ENCODE measurements at regions not wholly inside any gene's neighbourhood (a gene's known extent, or its start where the extent isn't known, plus 50 kb on each side); places are given as distances from the start of the nearest gene placed in this dataset.
"Not testable (repeated sequence)": the region's sequence is repeated elsewhere in the genome, so short reads cannot be mapped to it uniquely, and the experiment has no call there.

- Histone ChIP-seq H3K27ac (ENCODE audit: low read length) (no peak overlapping the region), H3K4me1 (ENCODE audit: control insufficient read depth, insufficient read depth, low read length) (no peaks in the 10 kb centered on the region), H3K27me3 (ENCODE audit: control insufficient read depth, insufficient read depth, low read length) (no peaks in the 10 kb centered on the region), H3K4me3 (ENCODE audit: low read length) (no peak overlapping the region), H3K36me3 (ENCODE audit: control insufficient read depth, insufficient read depth, low read length) (no peaks in the 10 kb centered on the region), H3K9me3 (replicated peaks; ENCODE audit: control insufficient read depth, low read depth, low read length) (no peaks in the 10 kb centered on the region)
- no CpG with 5 or more reads among the region's 1 CpG for WGBS (ENCODE audit: insufficient coverage)
- DNase-seq: no peak
Observed at GRCh38 chr6:126886106-126886505, 232.4 kb upstream of the RSPO3 start.

GRCh38 chr6:126888727-126889725 lies 229.4 kb upstream of the RSPO3 start:
- WGBS (ENCODE audit: insufficient coverage): 100% methylated on average over 1 of the region's 5 CpGs
- Histone ChIP-seq H3K4me3 (ENCODE audit: low read length) (no peak overlapping the region), H3K27me3 (ENCODE audit: control insufficient read depth, insufficient read depth, low read length) (no peaks in the 10 kb centered on the region), H3K9me3 (replicated peaks; ENCODE audit: control insufficient read depth, low read depth, low read length) (no peaks in the 10 kb centered on the region), H3K4me1 (ENCODE audit: control insufficient read depth, insufficient read depth, low read length) (no peaks in the 10 kb centered on the region), H3K36me3 (ENCODE audit: control insufficient read depth, insufficient read depth, low read length) (no peaks in the 10 kb centered on the region), H3K27ac (ENCODE audit: low read length) (no peak overlapping the region)
- no peak for DNase-seq

- DNase-seq: no peak
- Histone ChIP-seq H3K4me3 (ENCODE audit: low read length) (no peak overlapping the region), H3K9me3 (replicated peaks; ENCODE audit: control insufficient read depth, low read depth, low read length) (no peaks in the 10 kb centered on the region), H3K36me3 (ENCODE audit: control insufficient read depth, insufficient read depth, low read length) (no peaks in the 10 kb centered on the region), H3K27me3 (ENCODE audit: control insufficient read depth, insufficient read depth, low read length) (no peaks in the 10 kb centered on the region), H3K27ac (ENCODE audit: low read length) (no peak overlapping the region), H3K4me1 (ENCODE audit: control insufficient read depth, insufficient read depth, low read length) (no peaks in the 10 kb centered on the region)
- no CpG with 5 or more reads among the region's 2 CpGs for WGBS (ENCODE audit: insufficient coverage)
Observed at GRCh38 chr6:126890055-126890454, 228.4 kb upstream of the RSPO3 start.

- Histone ChIP-seq H3K27me3 (ENCODE audit: control insufficient read depth, insufficient read depth, low read length) (no peaks in the 10 kb centered on the region), H3K27ac (ENCODE audit: low read length) (no peak overlapping the region), H3K4me3 (ENCODE audit: low read length) (no peak overlapping the region), H3K9me3 (replicated peaks; ENCODE audit: control insufficient read depth, low read depth, low read length) (no peaks in the 10 kb centered on the region), H3K36me3 (ENCODE audit: control insufficient read depth, insufficient read depth, low read length) (no peaks in the 10 kb centered on the region), H3K4me1 (ENCODE audit: control insufficient read depth, insufficient read depth, low read length) (no peaks in the 10 kb centered on the region)
- no CpG with 5 or more reads among the region's 1 CpG for WGBS (ENCODE audit: insufficient coverage)
- DNase-seq: no peak
Observed at GRCh38 chr6:126891158-126891557, 227.3 kb upstream of the RSPO3 start.

- H3K27ac ChIP-seq (ENCODE audit: low read length); H3K4me1 ChIP-seq (ENCODE audit: control insufficient read depth, insufficient read depth, low read length); H3K4me3 ChIP-seq (ENCODE audit: low read length); H3K27me3 ChIP-seq (ENCODE audit: control insufficient read depth, insufficient read depth, low read length); DNase-seq; H3K36me3 ChIP-seq (ENCODE audit: control insufficient read depth, insufficient read depth, low read length); H3K9me3 ChIP-seq (replicated peaks; ENCODE audit: control insufficient read depth, low read depth, low read length): not testable (repeated sequence)
- 50% methylated on average over 2 of the region's 5 CpGs for WGBS (ENCODE audit: insufficient coverage)
Observed at GRCh38 chr6:126892869-126893268, 225.6 kb upstream of the RSPO3 start.

- no peak for DNase-seq
- H3K4me3 ChIP-seq (ENCODE audit: low read length): no peak overlapping the region
- H3K36me3 ChIP-seq (ENCODE audit: control insufficient read depth, insufficient read depth, low read length): no peaks in the 10 kb centered on the region
- WGBS (ENCODE audit: insufficient coverage): 83% methylated on average over 1 of the region's 4 CpGs
- H3K4me1 ChIP-seq (ENCODE audit: control insufficient read depth, insufficient read depth, low read length): no peaks in the 10 kb centered on the region
- no peaks in the 10 kb centered on the region for H3K9me3 ChIP-seq (replicated peaks; ENCODE audit: control insufficient read depth, low read depth, low read length)
- no peaks in the 10 kb centered on the region for H3K27me3 ChIP-seq (ENCODE audit: control insufficient read depth, insufficient read depth, low read length)
- H3K27ac ChIP-seq (ENCODE audit: low read length): no peak overlapping the region
Observed at GRCh38 chr6:126897758-126898157, 220.7 kb upstream of the RSPO3 start.

- Histone ChIP-seq H3K4me3 (ENCODE audit: low read length) (no peak overlapping the region), H3K36me3 (ENCODE audit: control insufficient read depth, insufficient read depth, low read length) (no peaks in the 10 kb centered on the region), H3K9me3 (replicated peaks; ENCODE audit: control insufficient read depth, low read depth, low read length) (no peaks in the 10 kb centered on the region), H3K27me3 (ENCODE audit: control insufficient read depth, insufficient read depth, low read length) (no peaks in the 10 kb centered on the region), H3K4me1 (ENCODE audit: control insufficient read depth, insufficient read depth, low read length) (no peaks in the 10 kb centered on the region), H3K27ac (ENCODE audit: low read length) (no peak overlapping the region)
- no peak for DNase-seq
- WGBS (ENCODE audit: insufficient coverage): 90% methylated on average over 1 of the region's 1 CpG
Observed at GRCh38 chr6:126904176-126904575, 214.3 kb upstream of the RSPO3 start.

GRCh38 chr6:126905917-126906316 lies 212.6 kb upstream of the RSPO3 start:
- H3K4me3 ChIP-seq (ENCODE audit: low read length): no peak overlapping the region
- H3K4me1 ChIP-seq (ENCODE audit: control insufficient read depth, insufficient read depth, low read length): no peaks in the 10 kb centered on the region
- peak; percentile 39 for DNase-seq
- no peaks in the 10 kb centered on the region for H3K9me3 ChIP-seq (replicated peaks; ENCODE audit: control insufficient read depth, low read depth, low read length)
- H3K27me3 ChIP-seq (ENCODE audit: control insufficient read depth, insufficient read depth, low read length): no peaks in the 10 kb centered on the region
- H3K27ac ChIP-seq (ENCODE audit: low read length): no peak overlapping the region
- 49% methylated on average over 2 of the region's 4 CpGs for WGBS (ENCODE audit: insufficient coverage)
- no peaks in the 10 kb centered on the region for H3K36me3 ChIP-seq (ENCODE audit: control insufficient read depth, insufficient read depth, low read length)

- Histone ChIP-seq H3K27ac (ENCODE audit: low read length) (no peak overlapping the region), H3K36me3 (ENCODE audit: control insufficient read depth, insufficient read depth, low read length) (no peaks in the 10 kb centered on the region), H3K9me3 (replicated peaks; ENCODE audit: control insufficient read depth, low read depth, low read length) (no peaks in the 10 kb centered on the region), H3K4me3 (ENCODE audit: low read length) (no peak overlapping the region), H3K4me1 (ENCODE audit: control insufficient read depth, insufficient read depth, low read length) (no peaks in the 10 kb centered on the region), H3K27me3 (ENCODE audit: control insufficient read depth, insufficient read depth, low read length) (no peaks in the 10 kb centered on the region)
- DNase-seq: peak; percentile 48
- no CpG with 5 or more reads among the region's 1 CpG for WGBS (ENCODE audit: insufficient coverage)
Observed at GRCh38 chr6:126907312-126907711, 211.2 kb upstream of the RSPO3 start.

GRCh38 chr6:126907996-126908395 lies 210.5 kb upstream of the RSPO3 start:
- WGBS (ENCODE audit: insufficient coverage): no CpG with 5 or more reads among the region's 5 CpGs
- Histone ChIP-seq H3K27ac (ENCODE audit: low read length) (no peak overlapping the region), H3K9me3 (replicated peaks; ENCODE audit: control insufficient read depth, low read depth, low read length) (no peaks in the 10 kb centered on the region), H3K4me3 (ENCODE audit: low read length) (no peak overlapping the region), H3K4me1 (ENCODE audit: control insufficient read depth, insufficient read depth, low read length) (no peaks in the 10 kb centered on the region), H3K36me3 (ENCODE audit: control insufficient read depth, insufficient read depth, low read length) (no peaks in the 10 kb centered on the region), H3K27me3 (ENCODE audit: control insufficient read depth, insufficient read depth, low read length) (no peaks in the 10 kb centered on the region)
- peak; percentile 80 for DNase-seq

Measured in muscle of leg (tissue), 3 donors.